Suprapubic skin (tissue), 4 donors: ENCODE measurements at regions not wholly inside any gene's neighbourhood (a gene's known extent, or its start where the extent isn't known, plus 50 kb on each side); places are given as distances from the start of the nearest gene placed in this dataset.

Source experiments
- DNase-seq, 2 donors: peaks; one replicate each; pipeline ENCODE4 v3.0.0-alpha.2; 2019; ENCODE audit warnings: low spot score in 2 of 2
- H3K27ac ChIP-seq: fragments of 200-600 bp; sonication (generic); one replicate; pipeline ENCODE4 v1.5.1; 2019
- H3K27me3 ChIP-seq: fragments of 200-600 bp; sonication (generic); one replicate; pipeline ENCODE4 v1.5.1; 2019
- H3K36me3 ChIP-seq: fragments of 200-600 bp; sonication (generic); one replicate; pipeline ENCODE4 v1.5.1; 2019
- H3K4me1 ChIP-seq: fragments of 200-600 bp; sonication (generic); one replicate; pipeline ENCODE4 v1.5.1; 2019
- H3K4me3 ChIP-seq: fragments of 200-600 bp; sonication (generic); one replicate; pipeline ENCODE4 v1.5.1; 2019; ENCODE audit warnings: mild to moderate bottlenecking
- H3K9me3 ChIP-seq: fragments of 200-600 bp; sonication (generic); one replicate; pipeline ENCODE4 v1.5.1; 2019
- CTCF ChIP-seq, 2 donors: fragments of 200-600 bp in 1 of 2; fragments of 450-650 bp in 1 of 2; sonication (generic) in 1 of 2; IDR thresholded peaks; one replicate each; pipeline ENCODE4 v1.5.1; 2016 to 2019; ENCODE audit warnings: antibody characterized with exemption in 2 of 2, mild to moderate bottlenecking in 1 of 2, moderate library complexity in 1 of 2
- EP300 ChIP-seq: sonication (generic); formaldehyde crosslinking; IDR thresholded peaks from one replicate; pipeline ENCODE4 v1.6.1; 2017; ENCODE audit warnings: antibody characterized with exemption
- POLR2A ChIP-seq, 2 donors: fragments of 450-650 bp; IDR thresholded peaks; one replicate each; pipeline ENCODE4 v1.6.1; 2017; ENCODE audit warnings: antibody characterized with exemption in 2 of 2, mild to moderate bottlenecking in 2 of 2, moderate library complexity in 2 of 2
- POLR2AphosphoS5 ChIP-seq, 3 donors: sonication (generic); formaldehyde crosslinking; IDR thresholded peaks; one replicate each; pipeline ENCODE4 v1.6.1; 2017; ENCODE audit warnings: antibody characterized with exemption in 3 of 3
- WGBS: methylation state at CpG from one replicate; pipeline ENCODE4 v1.1.5; 2018; 5-methylcytosine and 5-hydroxymethylcytosine counted together

GRCh38 chr4:66212489-66212888 lies 542.2 kb upstream of the EPHA5 start:
- TF ChIP-seq EP300 (no peak), CTCF (IDR thresholded peaks at IDR 0.05) (no peak), POLR2A (IDR thresholded peaks at IDR 0.05) (no peak), POLR2AphosphoS5 (IDR thresholded peaks at IDR 0.05) (no peak)
- no peak for DNase-seq
- Histone ChIP-seq H3K27ac (no peak overlapping the region), H3K36me3 (no peaks in the 10 kb centered on the region), H3K4me1 (no peaks in the 10 kb centered on the region), H3K27me3 (no peaks in the 10 kb centered on the region), H3K4me3 (no peak overlapping the region), H3K9me3 (peaks cover 11% of the 10 kb centered on the region)
- 85% methylated on average over 5 of the region's 5 CpGs for WGBS

- Histone ChIP-seq H3K4me1 (no peaks in the 10 kb centered on the region), H3K27me3 (no peaks in the 10 kb centered on the region), H3K36me3 (no peaks in the 10 kb centered on the region), H3K4me3 (no peak overlapping the region), H3K27ac (no peak overlapping the region), H3K9me3 (peaks cover 7% of the 10 kb centered on the region)
- TF ChIP-seq POLR2A (IDR thresholded peaks at IDR 0.05) (no peak), CTCF (IDR thresholded peaks at IDR 0.05) (no peak), EP300 (no peak), POLR2AphosphoS5 (IDR thresholded peaks at IDR 0.05) (no peak)
- WGBS, result 35% methylated on average over 3 of the region's 3 CpGs
- DNase-seq, result no peak
Observed at GRCh38 chr4:66204534-66205247, 534.4 kb upstream of the EPHA5 start.

GRCh38 chr4:66202870-66203269 lies 532.6 kb upstream of the EPHA5 start:
- DNase-seq, result no peak
- no peak overlapping the region for H3K4me3 ChIP-seq
- no peak for TF ChIP-seq EP300
- TF ChIP-seq POLR2AphosphoS5 (IDR thresholded peaks at IDR 0.05), result no peak
- TF ChIP-seq POLR2A (IDR thresholded peaks at IDR 0.05), result no peak
- TF ChIP-seq CTCF (IDR thresholded peaks at IDR 0.05), result no peak
- H3K27ac ChIP-seq, result no peak overlapping the region
- H3K27me3 ChIP-seq, result no peaks in the 10 kb centered on the region
- no peaks in the 10 kb centered on the region for H3K4me1 ChIP-seq
- no peaks in the 10 kb centered on the region for H3K36me3 ChIP-seq
- peaks cover 4% of the 10 kb centered on the region for H3K9me3 ChIP-seq
- WGBS, result 81% methylated on average over 4 of the region's 4 CpGs

DNA sequence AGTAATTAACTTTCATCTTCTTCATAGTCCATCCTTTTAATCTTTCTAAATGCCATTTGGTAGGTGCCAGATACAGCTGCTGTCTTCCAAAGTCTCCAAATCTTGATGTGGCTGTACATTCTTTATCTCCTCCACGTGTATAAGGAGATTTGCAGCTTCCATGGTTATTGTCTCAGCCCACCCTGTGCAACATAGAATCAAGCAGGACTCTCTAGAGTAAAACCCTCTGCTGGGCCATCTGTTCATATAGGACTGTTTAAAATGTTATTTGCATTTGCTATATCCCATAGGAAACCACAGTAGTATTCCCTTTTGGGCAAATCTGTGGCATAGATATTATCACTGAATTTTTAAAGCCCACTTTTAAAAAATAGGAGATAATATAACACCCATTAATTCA lies 527.2 kb upstream of the EPHA5 start:
- no peak for DNase-seq
- Histone ChIP-seq H3K27me3 (no peaks in the 10 kb centered on the region), H3K36me3 (no peaks in the 10 kb centered on the region), H3K9me3 (no peaks in the 10 kb centered on the region), H3K4me1 (no peaks in the 10 kb centered on the region), H3K27ac (no peak overlapping the region), H3K4me3 (no peak overlapping the region)
- no peak for TF ChIP-seq POLR2A (IDR thresholded peaks at IDR 0.05)
- no peak for TF ChIP-seq POLR2AphosphoS5 (IDR thresholded peaks at IDR 0.05)
- no peak for TF ChIP-seq CTCF (IDR thresholded peaks at IDR 0.05)
- no peak for TF ChIP-seq EP300
- 22% methylated on average over 1 of the region's 1 CpG for WGBS

GRCh38 chr4:66193487-66193886 lies 523.2 kb upstream of the EPHA5 start:
- Histone ChIP-seq H3K36me3 (no peaks in the 10 kb centered on the region), H3K4me3 (no peak overlapping the region), H3K27me3 (no peaks in the 10 kb centered on the region), H3K9me3 (no peaks in the 10 kb centered on the region), H3K27ac (no peak overlapping the region), H3K4me1 (no peaks in the 10 kb centered on the region)
- no peak for DNase-seq
- 93% methylated on average over 1 of the region's 1 CpG for WGBS
- TF ChIP-seq POLR2A (IDR thresholded peaks at IDR 0.05), result no peak
- no peak for TF ChIP-seq POLR2AphosphoS5 (IDR thresholded peaks at IDR 0.05)
- no peak for TF ChIP-seq CTCF (IDR thresholded peaks at IDR 0.05)
- no peak for TF ChIP-seq EP300
